ENCODE measurements at regions not wholly inside any gene's neighbourhood (a gene's known extent, or its start where the extent isn't known, plus 50 kb on each side); places are given as distances from the start of the nearest gene placed in this dataset.
"Not testable (repeated sequence)": the region's sequence is repeated elsewhere in the genome, so short reads cannot be mapped to it uniquely, and the experiment has no call there.

DNA sequence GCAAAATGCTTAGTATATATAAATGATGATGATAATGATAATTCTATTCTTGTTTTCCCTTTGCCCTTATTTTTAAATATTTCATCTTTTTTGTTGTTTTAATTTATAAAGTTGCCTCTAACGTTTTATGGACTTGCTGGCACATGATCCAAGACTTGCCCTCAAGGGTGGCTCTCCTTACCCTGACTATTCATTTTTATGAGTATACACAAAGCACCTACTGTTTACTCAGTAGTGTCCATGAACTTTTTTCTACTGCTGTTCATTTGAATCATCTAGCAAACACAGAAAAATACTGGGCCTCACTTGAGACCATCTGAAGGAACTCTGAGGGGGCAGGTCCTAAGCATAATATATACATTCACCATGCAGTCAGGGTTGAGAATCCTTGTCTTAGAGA, 276.2 kb downstream of the AACS start:
- TF ChIP-seq, protein P1, sequence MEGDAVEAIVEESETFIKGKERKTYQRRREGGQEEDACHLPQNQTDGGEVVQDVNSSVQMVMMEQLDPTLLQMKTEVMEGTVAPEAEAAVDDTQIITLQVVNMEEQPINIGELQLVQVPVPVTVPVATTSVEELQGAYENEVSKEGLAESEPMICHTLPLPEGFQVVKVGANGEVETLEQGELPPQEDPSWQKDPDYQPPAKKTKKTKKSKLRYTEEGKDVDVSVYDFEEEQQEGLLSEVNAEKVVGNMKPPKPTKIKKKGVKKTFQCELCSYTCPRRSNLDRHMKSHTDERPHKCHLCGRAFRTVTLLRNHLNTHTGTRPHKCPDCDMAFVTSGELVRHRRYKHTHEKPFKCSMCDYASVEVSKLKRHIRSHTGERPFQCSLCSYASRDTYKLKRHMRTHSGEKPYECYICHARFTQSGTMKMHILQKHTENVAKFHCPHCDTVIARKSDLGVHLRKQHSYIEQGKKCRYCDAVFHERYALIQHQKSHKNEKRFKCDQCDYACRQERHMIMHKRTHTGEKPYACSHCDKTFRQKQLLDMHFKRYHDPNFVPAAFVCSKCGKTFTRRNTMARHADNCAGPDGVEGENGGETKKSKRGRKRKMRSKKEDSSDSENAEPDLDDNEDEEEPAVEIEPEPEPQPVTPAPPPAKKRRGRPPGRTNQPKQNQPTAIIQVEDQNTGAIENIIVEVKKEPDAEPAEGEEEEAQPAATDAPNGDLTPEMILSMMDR (IDR thresholded peaks at IDR 0.05; ENCODE audit: low read length, missing control alignments), result no peak
- DNase-seq (ENCODE audit: low read depth), result no peak

GRCh38 chr12:125343649-125344048, 278.4 kb downstream of the AACS start:
- TF ChIP-seq, protein P1 (IDR thresholded peaks at IDR 0.05; ENCODE audit: low read length, missing control alignments), result no peak

More for the DNA sequence above, 276.2 kb downstream of the AACS start:
- H3K4me3 ChIP-seq (replicated peaks; ENCODE audit: low read depth, low read length), result no peak overlapping the region

GRCh38 chr12:125346362-125346761, 281.1 kb downstream of the AACS start:
- no peak for DNase-seq (ENCODE audit: low read depth)
- TF ChIP-seq, protein P1 (IDR thresholded peaks at IDR 0.05; ENCODE audit: low read length, missing control alignments), result no peak
- no peak overlapping the region for H3K4me3 ChIP-seq (replicated peaks; ENCODE audit: low read depth, low read length)

More at GRCh38 chr12:125343649-125344048, 278.4 kb downstream of the AACS start:
- H3K4me3 ChIP-seq (replicated peaks; ENCODE audit: low read depth, low read length), result no peak overlapping the region
- DNase-seq (ENCODE audit: low read depth), result no peak

DNA sequence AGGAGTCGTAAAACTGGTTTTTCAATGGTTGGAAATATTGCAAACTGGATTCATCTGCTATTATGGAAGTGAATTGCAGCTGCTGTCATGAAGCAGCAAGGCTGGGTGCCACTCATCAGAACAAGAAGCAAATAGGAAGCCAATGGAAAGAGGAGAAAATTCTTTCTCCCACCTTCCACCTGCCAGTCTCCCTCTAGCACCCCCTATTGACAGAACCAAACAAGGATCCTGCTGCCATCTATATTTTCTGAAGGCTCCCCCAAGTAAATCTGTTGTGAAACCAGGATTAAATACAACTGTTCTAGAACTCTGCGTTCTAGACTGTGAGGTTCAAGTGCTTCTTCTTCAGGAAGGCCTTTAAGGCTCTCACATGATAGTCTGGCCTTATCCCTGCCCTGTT, 286.6 kb downstream of the AACS start:
- DNase-seq (ENCODE audit: low read depth), result no peak
- TF ChIP-seq, protein P1 (IDR thresholded peaks at IDR 0.05; ENCODE audit: low read length, missing control alignments), result no peak
- H3K4me3 ChIP-seq (replicated peaks; ENCODE audit: low read depth, low read length), result no peak overlapping the region

DNA sequence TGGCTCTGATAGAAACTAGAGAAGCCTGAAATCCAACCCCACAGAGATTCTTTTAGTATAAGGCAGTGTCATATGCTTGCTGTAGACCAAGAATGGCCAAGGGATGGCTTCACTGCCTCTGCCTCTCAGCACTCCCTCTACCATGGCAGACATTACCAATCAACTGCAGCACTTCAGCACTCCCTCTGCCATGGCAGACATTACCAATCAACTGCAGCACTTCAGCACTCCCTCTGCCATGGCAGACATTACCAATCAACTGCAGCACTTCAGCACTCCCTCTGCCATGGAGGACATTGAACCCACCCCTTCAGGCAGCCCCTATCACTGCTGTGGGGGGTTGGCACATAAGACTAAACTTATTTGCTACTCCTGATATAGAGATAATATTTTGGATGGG, 287.8 kb downstream of the AACS start:
- DNase-seq (ENCODE audit: low read depth); H3K4me3 ChIP-seq (replicated peaks; ENCODE audit: low read depth, low read length): not testable (repeated sequence)

GRCh38 chr12:125353871-125354270, 288.6 kb downstream of the AACS start:
- H3K4me3 ChIP-seq (replicated peaks; ENCODE audit: low read depth, low read length), result no peak overlapping the region
- DNase-seq (ENCODE audit: low read depth), result no peak
- TF ChIP-seq, protein P1 (IDR thresholded peaks at IDR 0.05; ENCODE audit: low read length, missing control alignments), result no peak

DNA sequence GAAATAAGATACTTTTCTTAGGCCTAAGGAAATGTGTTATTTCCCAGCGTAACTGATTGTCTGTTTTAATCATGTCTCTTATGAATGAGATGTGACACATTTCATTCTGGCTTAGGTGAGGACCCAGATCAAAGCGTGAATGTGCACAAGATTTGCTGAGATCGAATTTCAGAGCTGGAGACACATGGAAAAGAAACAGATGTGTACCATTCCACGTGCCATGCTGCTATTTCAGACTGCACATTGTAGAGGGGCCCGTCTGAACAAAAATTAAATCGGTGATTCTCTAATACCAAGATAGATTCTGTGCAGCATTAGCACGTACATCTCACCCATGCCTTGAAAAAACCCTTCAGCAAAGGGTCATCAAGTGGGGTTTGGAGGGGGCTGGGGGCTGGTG, 290.4 kb downstream of the AACS start:
- DNase-seq (ENCODE audit: low read depth), result no peak
- TF ChIP-seq, protein P1 (IDR thresholded peaks at IDR 0.05; ENCODE audit: low read length, missing control alignments), result no peak

More for the DNA sequence above, 290.4 kb downstream of the AACS start:
- H3K4me3 ChIP-seq (replicated peaks; ENCODE audit: low read depth, low read length), result no peak overlapping the region

All from fibroblast of pulmonary artery (primary cell).